ENCODE measurements at regions not wholly inside any gene's neighbourhood (a gene's known extent, or its start where the extent isn't known, plus 50 kb on each side); places are given as distances from the start of the nearest gene placed in this dataset.

- peaks cover 14% of the 10 kb centered on the region for H3K4me1 Mint-ChIP-seq
- TF ChIP-seq CTCF (IDR thresholded peaks at IDR 0.05; ENCODE audit: unreplicated experiment in 3 of 3), result no peak
- no peak overlapping the region for H3K27ac Mint-ChIP-seq
- no peaks in the 10 kb centered on the region for H3K36me3 Mint-ChIP-seq (ENCODE audit: low read depth)
- no peaks in the 10 kb centered on the region for H3K27me3 Mint-ChIP-seq (ENCODE audit: low read depth)
- no peak overlapping the region for H3K4me3 Mint-ChIP-seq
- H3K9me3 Mint-ChIP-seq, result peaks cover 2% of the 10 kb centered on the region
Measured at GRCh38 chr2:100205174-100205573, 62.8 kb upstream of the AFF3 start.

GRCh38 chr2:100202567-100202966 lies 60.2 kb upstream of the AFF3 start:
- Mint-ChIP-seq H3K27me3 (ENCODE audit: low read depth) (no peaks in the 10 kb centered on the region), H3K36me3 (ENCODE audit: low read depth) (no peaks in the 10 kb centered on the region), H3K4me3 (no peak overlapping the region), H3K9me3 (peaks cover 2% of the 10 kb centered on the region), H3K4me1 (peaks cover 22% of the 10 kb centered on the region), H3K27ac (peak overlapping the region in 1 of 3 experiments; percentile 24)
- TF ChIP-seq CTCF (IDR thresholded peaks at IDR 0.05; ENCODE audit: unreplicated experiment in 3 of 3), result no peak

GRCh38 chr2:100200985-100201384 lies 58.6 kb upstream of the AFF3 start:
- Mint-ChIP-seq H3K27ac (peak overlapping the region in 1 of 3 experiments; percentile 41), H3K36me3 (ENCODE audit: low read depth) (no peaks in the 10 kb centered on the region), H3K27me3 (ENCODE audit: low read depth) (no peaks in the 10 kb centered on the region), H3K9me3 (peaks cover 2% of the 10 kb centered on the region), H3K4me1 (peaks cover 36% of the 10 kb centered on the region), H3K4me3 (no peak overlapping the region)
- no peak for TF ChIP-seq CTCF (IDR thresholded peaks at IDR 0.05; ENCODE audit: unreplicated experiment in 3 of 3)

GRCh38 chr2:100199421-100199820 lies 57.0 kb upstream of the AFF3 start:
- no peak for TF ChIP-seq CTCF (IDR thresholded peaks at IDR 0.05; ENCODE audit: unreplicated experiment in 3 of 3)
- Mint-ChIP-seq H3K27ac (peak overlapping the region; percentile 64 to 99 (median 69)), H3K9me3 (peaks cover 2% of the 10 kb centered on the region), H3K4me1 (peaks cover 46% of the 10 kb centered on the region), H3K36me3 (ENCODE audit: low read depth) (no peaks in the 10 kb centered on the region), H3K4me3 (no peak overlapping the region), H3K27me3 (ENCODE audit: low read depth) (no peaks in the 10 kb centered on the region)

- Mint-ChIP-seq H3K27me3 (ENCODE audit: low read depth) (no peaks in the 10 kb centered on the region), H3K36me3 (ENCODE audit: low read depth) (no peaks in the 10 kb centered on the region), H3K9me3 (peaks cover 2% of the 10 kb centered on the region), H3K27ac (peak overlapping the region; percentile 98 to 99 (median 98)), H3K4me1 (peaks cover 53% of the 10 kb centered on the region), H3K4me3 (peak overlapping the region in 2 of 3 experiments; percentile 31 to 32)
- no peak for TF ChIP-seq CTCF (IDR thresholded peaks at IDR 0.05; ENCODE audit: unreplicated experiment in 3 of 3)
Measured at GRCh38 chr2:100198461-100199230, 56.3 kb upstream of the AFF3 start.

GRCh38 chr2:100197631-100198153 lies 55.3 kb upstream of the AFF3 start:
- H3K27ac Mint-ChIP-seq, result peak overlapping the region; percentile 98 to 99 (median 98)
- H3K4me1 Mint-ChIP-seq, result peaks cover 63% of the 10 kb centered on the region
- H3K27me3 Mint-ChIP-seq (ENCODE audit: low read depth), result no peaks in the 10 kb centered on the region
- no peak for TF ChIP-seq CTCF (IDR thresholded peaks at IDR 0.05; ENCODE audit: unreplicated experiment in 3 of 3)
- peaks cover 6% of the 10 kb centered on the region for H3K9me3 Mint-ChIP-seq
- peaks cover 1% of the 10 kb centered on the region for H3K36me3 Mint-ChIP-seq (ENCODE audit: low read depth)
- H3K4me3 Mint-ChIP-seq, result peak overlapping the region; percentile 5 to 69 (median 46)

Data from nephron (organoid).